Thyroid gland (tissue), 4 donors: ENCODE measurements at regions not wholly inside any gene's neighbourhood (a gene's known extent, or its start where the extent isn't known, plus 50 kb on each side); places are given as distances from the start of the nearest gene placed in this dataset.

Experiments
- CTCF ChIP-seq, 6 experiments: fragments of 200-600 bp in 3 of 6; fragments of 450-650 bp in 3 of 6; sonication (generic) in 3 of 6; IDR thresholded peaks; one replicate each; pipeline ENCODE4 v1.5.1; 2016 to 2019; ENCODE audit warnings: antibody characterized with exemption in 6 of 6, mild to moderate bottlenecking in 2 of 6, inconsistent platforms in 1 of 6, moderate library complexity in 1 of 6
- POLR2A ChIP-seq, 2 donors: fragments of 450-650 bp; IDR thresholded peaks; one replicate each; pipeline ENCODE4 v1.6.1; 2017; ENCODE audit warnings: antibody characterized with exemption in 2 of 2, mild to moderate bottlenecking in 2 of 2, moderate library complexity in 1 of 2

- no peak for TF ChIP-seq POLR2A (IDR thresholded peaks at IDR 0.05)
- TF ChIP-seq CTCF (IDR thresholded peaks at IDR 0.05): no peak
Measured at GRCh38 chr13:99057310-99057975, 79.6 kb upstream of the DOCK9 start.
